Upper lobe of left lung (tissue), 4 donors: ENCODE measurements at regions not wholly inside any gene's neighbourhood (a gene's known extent, or its start where the extent isn't known, plus 50 kb on each side); places are given as distances from the start of the nearest gene placed in this dataset.

ENCODE experiments used
- EP300 ChIP-seq, 4 donors: sonication (generic); formaldehyde crosslinking; IDR thresholded peaks; one replicate each; pipeline ENCODE4 v1.5.1; 2017; ENCODE audit warnings: antibody characterized with exemption in 4 of 4, control low read depth in 2 of 4
- POLR2A ChIP-seq, 4 donors: fragments of 450-650 bp; IDR thresholded peaks; one replicate each; pipeline ENCODE4 v1.5.1; 2016 to 2017; ENCODE audit warnings: antibody characterized with exemption in 4 of 4, mild to moderate bottlenecking in 2 of 4
- POLR2AphosphoS5 ChIP-seq, 2 donors: sonication (generic); formaldehyde crosslinking; IDR thresholded peaks; one replicate each; pipeline ENCODE4 v1.5.1; 2017; ENCODE audit warnings: antibody characterized with exemption in 2 of 2
- TF ChIP-seq, protein P1 (sequence below), 6 experiments: fragments of 450-650 bp in 4 of 6; fragments of 200-600 bp in 2 of 6; sonication (generic) in 2 of 6; IDR thresholded peaks; one replicate each; pipeline ENCODE4 v1.5.1; 2016 to 2019; ENCODE audit warnings: antibody characterized with exemption in 6 of 6

DNA sequence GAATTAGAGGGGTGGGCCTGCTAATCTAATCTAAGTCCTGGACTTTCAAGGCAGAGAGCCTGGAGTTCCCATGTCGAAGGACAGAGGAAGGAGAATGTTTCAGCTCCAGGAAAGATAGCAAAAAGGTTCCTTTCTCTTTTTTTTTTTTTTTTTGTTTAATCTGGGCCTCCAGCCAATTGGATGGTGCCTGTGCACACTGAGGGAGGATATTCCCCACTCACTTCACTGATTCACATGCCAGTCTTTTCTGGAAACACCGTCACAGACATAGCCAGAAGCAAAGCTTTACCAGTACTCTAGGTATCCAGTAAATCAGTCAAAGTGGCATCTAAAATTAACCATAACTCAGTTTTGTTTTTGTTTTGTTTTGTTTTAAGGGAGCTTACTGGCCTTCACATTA, 721.1 kb downstream of the TENT5A start:
- TF ChIP-seq, protein P1, sequence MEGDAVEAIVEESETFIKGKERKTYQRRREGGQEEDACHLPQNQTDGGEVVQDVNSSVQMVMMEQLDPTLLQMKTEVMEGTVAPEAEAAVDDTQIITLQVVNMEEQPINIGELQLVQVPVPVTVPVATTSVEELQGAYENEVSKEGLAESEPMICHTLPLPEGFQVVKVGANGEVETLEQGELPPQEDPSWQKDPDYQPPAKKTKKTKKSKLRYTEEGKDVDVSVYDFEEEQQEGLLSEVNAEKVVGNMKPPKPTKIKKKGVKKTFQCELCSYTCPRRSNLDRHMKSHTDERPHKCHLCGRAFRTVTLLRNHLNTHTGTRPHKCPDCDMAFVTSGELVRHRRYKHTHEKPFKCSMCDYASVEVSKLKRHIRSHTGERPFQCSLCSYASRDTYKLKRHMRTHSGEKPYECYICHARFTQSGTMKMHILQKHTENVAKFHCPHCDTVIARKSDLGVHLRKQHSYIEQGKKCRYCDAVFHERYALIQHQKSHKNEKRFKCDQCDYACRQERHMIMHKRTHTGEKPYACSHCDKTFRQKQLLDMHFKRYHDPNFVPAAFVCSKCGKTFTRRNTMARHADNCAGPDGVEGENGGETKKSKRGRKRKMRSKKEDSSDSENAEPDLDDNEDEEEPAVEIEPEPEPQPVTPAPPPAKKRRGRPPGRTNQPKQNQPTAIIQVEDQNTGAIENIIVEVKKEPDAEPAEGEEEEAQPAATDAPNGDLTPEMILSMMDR (IDR thresholded peaks at IDR 0.05) = no peak
- TF ChIP-seq POLR2A (IDR thresholded peaks at IDR 0.05) (no peak), EP300 (IDR thresholded peaks at IDR 0.05) (no peak), POLR2AphosphoS5 (IDR thresholded peaks at IDR 0.05) (no peak)
